ENCODE measurements at regions not wholly inside any gene's neighbourhood (a gene's known extent, or its start where the extent isn't known, plus 50 kb on each side); places are given as distances from the start of the nearest gene placed in this dataset.

DNA sequence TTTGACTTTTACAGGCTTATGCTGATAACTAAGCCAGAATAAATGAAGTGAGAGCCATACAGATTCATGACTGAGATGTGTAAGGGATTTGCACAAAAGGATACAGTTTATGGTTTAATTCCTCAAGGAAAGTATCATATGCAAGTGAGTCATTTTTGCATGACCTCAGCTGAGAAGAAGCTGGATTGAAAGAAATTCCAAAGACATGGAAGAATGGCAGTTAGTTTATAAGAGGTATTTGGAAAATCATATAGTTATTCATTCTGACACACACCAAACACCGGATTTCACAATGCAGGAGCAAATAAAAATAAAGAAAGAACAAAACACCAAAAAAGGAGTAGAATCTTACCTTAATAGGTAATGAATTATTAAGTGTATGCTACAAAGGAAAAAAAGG is 83.2 kb upstream of the RND3 start:
- no peak for TF ChIP-seq CTCF (IDR thresholded peaks at IDR 0.05; ENCODE audit: low read depth, low read length, missing control alignments)
- no peak for DNase-seq (ENCODE audit: low read depth)
- H3K4me3 ChIP-seq (ENCODE audit: low read depth, low read length) = no peak overlapping the region

DNA sequence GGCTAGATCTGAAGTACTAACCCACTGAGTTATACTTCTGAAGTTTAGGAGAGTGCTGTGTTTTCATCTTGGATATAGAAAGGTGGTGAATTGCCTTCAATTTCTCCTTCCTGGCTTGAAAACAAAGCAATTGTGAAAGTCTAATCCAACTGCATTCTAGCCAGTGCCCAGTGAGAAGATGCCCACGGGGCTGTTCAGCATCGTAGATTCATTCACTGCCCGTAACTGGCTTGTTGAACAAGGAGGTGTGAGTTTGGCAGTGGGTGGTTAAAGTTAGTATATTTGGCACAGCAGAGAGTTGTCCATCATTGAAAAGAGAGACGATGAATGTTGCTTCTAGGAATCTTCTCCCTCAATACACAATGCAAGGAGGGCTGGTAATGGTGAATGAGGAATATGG is 82.3 kb upstream of the RND3 start:
- DNase-seq (ENCODE audit: low read depth) = no peak
- no peak for TF ChIP-seq CTCF (IDR thresholded peaks at IDR 0.05; ENCODE audit: low read depth, low read length, missing control alignments)
- H3K4me3 ChIP-seq (ENCODE audit: low read depth, low read length) = no peak overlapping the region

- H3K4me3 ChIP-seq (ENCODE audit: low read depth, low read length) = no peak overlapping the region
- TF ChIP-seq CTCF (IDR thresholded peaks at IDR 0.05; ENCODE audit: low read depth, low read length, missing control alignments) = no peak
- no peak for DNase-seq (ENCODE audit: low read depth)
These were observed 80.4 kb upstream of the RND3 start for GRCh38 chr2:150567771-150568301.

GRCh38 chr2:150566289-150566688 is 78.8 kb upstream of the RND3 start:
- H3K4me3 ChIP-seq (ENCODE audit: low read depth, low read length) = no peak overlapping the region
- no peak for DNase-seq (ENCODE audit: low read depth)
- no peak for TF ChIP-seq CTCF (IDR thresholded peaks at IDR 0.05; ENCODE audit: low read depth, low read length, missing control alignments)

DNA sequence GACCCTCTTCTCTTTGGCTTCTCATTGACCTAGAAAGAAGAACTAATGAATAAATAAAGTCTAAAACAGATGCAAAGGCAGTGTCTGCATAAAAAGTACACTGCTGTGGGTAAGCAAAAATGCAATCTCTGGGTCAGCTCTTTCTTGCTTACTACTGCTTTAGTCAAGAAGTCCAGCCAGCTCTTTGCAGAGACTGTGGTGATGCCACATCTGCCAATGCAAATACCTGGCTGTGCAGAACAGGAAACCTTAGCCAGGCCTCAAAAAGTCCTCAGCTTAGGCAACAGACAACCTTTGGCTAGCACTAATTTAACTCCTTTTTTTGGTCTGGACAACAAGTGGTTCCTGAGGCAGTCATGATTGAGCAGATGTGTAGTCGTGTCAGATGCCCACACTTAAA is 73.6 kb upstream of the RND3 start:
- no peak overlapping the region for H3K4me3 ChIP-seq (ENCODE audit: low read depth, low read length)
- TF ChIP-seq CTCF (IDR thresholded peaks at IDR 0.05; ENCODE audit: low read depth, low read length, missing control alignments) = no peak
- DNase-seq (ENCODE audit: low read depth) = no peak

DNA sequence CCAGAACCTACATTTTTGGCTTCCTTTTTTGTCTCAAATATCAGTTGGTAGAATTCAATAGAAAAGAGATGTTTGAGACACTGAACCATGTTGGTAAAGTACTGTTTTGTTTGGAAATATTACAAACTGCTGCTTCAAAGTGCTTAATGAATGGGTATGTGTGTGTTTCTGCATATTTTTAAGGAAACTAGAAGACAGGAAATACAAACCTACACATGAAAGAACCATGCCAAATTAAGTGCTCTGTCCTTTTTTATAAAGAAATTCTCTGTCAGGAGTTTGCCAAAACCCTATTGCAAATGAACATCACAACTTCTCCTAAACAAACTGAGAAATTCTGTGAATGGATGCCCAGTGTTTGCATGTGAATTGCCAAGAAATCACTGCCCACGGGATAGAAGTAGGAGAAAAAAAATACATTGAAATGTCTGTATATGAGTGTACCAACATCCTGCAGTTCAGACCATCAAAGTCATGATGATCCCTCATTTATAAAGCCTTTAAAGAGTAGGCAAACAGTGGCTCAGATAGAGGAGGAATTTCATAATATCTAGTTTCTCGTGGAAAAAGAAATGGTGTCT is 69.6 kb upstream of the RND3 start:
- no peak for TF ChIP-seq CTCF (IDR thresholded peaks at IDR 0.05; ENCODE audit: low read depth, low read length, missing control alignments)
- DNase-seq (ENCODE audit: low read depth) = no peak

More for the DNA sequence above, 69.6 kb upstream of the RND3 start:
- no peak overlapping the region for H3K4me3 ChIP-seq (ENCODE audit: low read depth, low read length)

All from GM12864 (cell line).